ENCODE measurements at regions not wholly inside any gene's neighbourhood (a gene's known extent, or its start where the extent isn't known, plus 50 kb on each side); places are given as distances from the start of the nearest gene placed in this dataset.

- TF ChIP-seq EZH2phosphoT487 (IDR thresholded peaks at IDR 0.05; ENCODE audit: low read length) (no peak), CTCF (IDR thresholded peaks at IDR 0.05; ENCODE audit: low read length) (no peak)
These were observed 131.6 kb upstream of the NEDD9 start for GRCh38 chr6:11363881-11364576.
